ENCODE measurements at regions not wholly inside any gene's neighbourhood (a gene's known extent, or its start where the extent isn't known, plus 50 kb on each side); places are given as distances from the start of the nearest gene placed in this dataset.
"Not testable (repeated sequence)": the region's sequence is repeated elsewhere in the genome, so short reads cannot be mapped to it uniquely, and the experiment has no call there.

- Histone ChIP-seq H3K9me3 (no peaks in the 10 kb centered on the region), H3K27ac (no peak overlapping the region), H3K4me1 (no peaks in the 10 kb centered on the region), H3K27me3 (no peaks in the 10 kb centered on the region), H3K36me3 (no peaks in the 10 kb centered on the region), H3K4me3 (no peak overlapping the region)
- no peak for DNase-seq (ENCODE audit: low spot score in 2 of 2)
- TF ChIP-seq CTCF (IDR thresholded peaks at IDR 0.05), result no peak
- intact Hi-C loops (cut with DNase I), result no loop called here
Measured at GRCh38 chr13:105848494-105848893, 687.0 kb downstream of the EFNB2 start.

- no peak for DNase-seq (ENCODE audit: low spot score in 2 of 2)
- Histone ChIP-seq H3K9me3 (no peaks in the 10 kb centered on the region), H3K27me3 (no peaks in the 10 kb centered on the region), H3K4me3 (no peak overlapping the region), H3K4me1 (no peaks in the 10 kb centered on the region), H3K27ac (no peak overlapping the region), H3K36me3 (no peaks in the 10 kb centered on the region)
- intact Hi-C loops (cut with DNase I), result no loop called here
- no peak for TF ChIP-seq CTCF (IDR thresholded peaks at IDR 0.05)
Measured at GRCh38 chr13:105847527-105848291, 687.8 kb downstream of the EFNB2 start.

GRCh38 chr13:105846923-105847322 lies 688.5 kb downstream of the EFNB2 start:
- DNase-seq (ENCODE audit: low spot score in 2 of 2), result no peak
- H3K9me3 ChIP-seq, result no peaks in the 10 kb centered on the region
- no peak for TF ChIP-seq CTCF (IDR thresholded peaks at IDR 0.05)
- no peak overlapping the region for H3K27ac ChIP-seq
- no peaks in the 10 kb centered on the region for H3K4me1 ChIP-seq
- H3K27me3 ChIP-seq, result no peaks in the 10 kb centered on the region
- intact Hi-C loops (cut with DNase I), result no loop called here
- no peak overlapping the region for H3K4me3 ChIP-seq
- H3K36me3 ChIP-seq, result no peaks in the 10 kb centered on the region

- TF ChIP-seq CTCF (IDR thresholded peaks at IDR 0.05), result no peak
- intact Hi-C loops (cut with DNase I), result no loop called here
- H3K4me1 ChIP-seq, result no peaks in the 10 kb centered on the region
- H3K27ac ChIP-seq, result no peak overlapping the region
- H3K9me3 ChIP-seq, result no peaks in the 10 kb centered on the region
- H3K27me3 ChIP-seq, result no peaks in the 10 kb centered on the region
- H3K36me3 ChIP-seq, result no peaks in the 10 kb centered on the region
- no peak for DNase-seq (ENCODE audit: low spot score in 2 of 2)
- no peak overlapping the region for H3K4me3 ChIP-seq
Measured at GRCh38 chr13:105841286-105841685, 694.2 kb downstream of the EFNB2 start.

- no peaks in the 10 kb centered on the region for H3K36me3 ChIP-seq
- no peaks in the 10 kb centered on the region for H3K9me3 ChIP-seq
- H3K4me3 ChIP-seq, result no peak overlapping the region
- no peaks in the 10 kb centered on the region for H3K4me1 ChIP-seq
- intact Hi-C loops (cut with DNase I), result no loop called here
- TF ChIP-seq CTCF (IDR thresholded peaks at IDR 0.05), result no peak
- DNase-seq (ENCODE audit: low spot score in 2 of 2), result no peak
- H3K27me3 ChIP-seq, result no peaks in the 10 kb centered on the region
- no peak overlapping the region for H3K27ac ChIP-seq
Measured at GRCh38 chr13:105838231-105838630, 697.2 kb downstream of the EFNB2 start.

- H3K27ac ChIP-seq; H3K36me3 ChIP-seq; H3K9me3 ChIP-seq; H3K4me3 ChIP-seq; DNase-seq (ENCODE audit: low spot score in 2 of 2); H3K27me3 ChIP-seq; intact Hi-C loops (cut with DNase I); H3K4me1 ChIP-seq: not testable (repeated sequence)
Measured at GRCh38 chr13:105837295-105837694, 698.2 kb downstream of the EFNB2 start.

All from ascending aorta (tissue), 2 donors.